ENCODE measurements at regions not wholly inside any gene's neighbourhood (a gene's known extent, or its start where the extent isn't known, plus 50 kb on each side); places are given as distances from the start of the nearest gene placed in this dataset.

GRCh38 chr12:114241973-114242434 is 163.9 kb downstream of the TBX5 start:
- Histone ChIP-seq H4K20me1 (ENCODE audit: insufficient read depth, low read length) (no peaks in the 10 kb centered on the region), H3K4me1 (ENCODE audit: low read length) (no peaks in the 10 kb centered on the region)

GRCh38 chr12:114240288-114240687 is 165.7 kb downstream of the TBX5 start:
- H3K36me3 ChIP-seq (replicated peaks; ENCODE audit: low read depth, low read length), result no peaks in the 10 kb centered on the region

More at GRCh38 chr12:114241973-114242434, 163.9 kb downstream of the TBX5 start:
- no peak for TF ChIP-seq CTCF (IDR thresholded peaks at IDR 0.05; ENCODE audit: low read depth, low read length)
- no peak for TF ChIP-seq EZH2phosphoT487 (IDR thresholded peaks at IDR 0.05; ENCODE audit: low read depth)
- no peak overlapping the region for H3K4me3 ChIP-seq (ENCODE audit: low read length)
- no peaks in the 10 kb centered on the region for H3K79me2 ChIP-seq (ENCODE audit: low read length)
- peaks cover 4% of the 10 kb centered on the region; the same call in 1 of the 2 replicates for H3K27me3 ChIP-seq (ENCODE audit: low read depth, low read length)
- H3K36me3 ChIP-seq (replicated peaks; ENCODE audit: low read depth, low read length), result no peaks in the 10 kb centered on the region
- H3K4me2 ChIP-seq (ENCODE audit: low read length), result no peak overlapping the region
- H2AFZ ChIP-seq (ENCODE audit: low read depth, low read length), result no peak overlapping the region
- H3K27ac ChIP-seq (ENCODE audit: low read length), result no peak overlapping the region
- no peak overlapping the region for H3K9ac ChIP-seq (ENCODE audit: low read length)
- H3K9me3 ChIP-seq (ENCODE audit: insufficient read depth, low read length), result no peaks in the 10 kb centered on the region

GRCh38 chr12:114238808-114239207 is 167.1 kb downstream of the TBX5 start:
- H3K4me3 ChIP-seq (ENCODE audit: low read length), result no peak overlapping the region
- H3K27ac ChIP-seq (ENCODE audit: low read length), result no peak overlapping the region
- no peak for TF ChIP-seq CTCF (IDR thresholded peaks at IDR 0.05; ENCODE audit: low read depth, low read length)
- no peak for TF ChIP-seq EZH2phosphoT487 (IDR thresholded peaks at IDR 0.05; ENCODE audit: low read depth)
- H4K20me1 ChIP-seq (ENCODE audit: insufficient read depth, low read length), result no peaks in the 10 kb centered on the region
- H3K4me1 ChIP-seq (ENCODE audit: low read length), result no peaks in the 10 kb centered on the region
- peaks cover 4% of the 10 kb centered on the region; the same call in 1 of the 2 replicates for H3K27me3 ChIP-seq (ENCODE audit: low read depth, low read length)
- H3K36me3 ChIP-seq (replicated peaks; ENCODE audit: low read depth, low read length), result no peaks in the 10 kb centered on the region
- H2AFZ ChIP-seq (ENCODE audit: low read depth, low read length), result no peak overlapping the region
- H3K9me3 ChIP-seq (ENCODE audit: insufficient read depth, low read length), result no peaks in the 10 kb centered on the region
- H3K4me2 ChIP-seq (ENCODE audit: low read length), result no peak overlapping the region
- no peak overlapping the region for H3K9ac ChIP-seq (ENCODE audit: low read length)
- H3K79me2 ChIP-seq (ENCODE audit: low read length), result no peaks in the 10 kb centered on the region

More at GRCh38 chr12:114240288-114240687, 165.7 kb downstream of the TBX5 start:
- no peak overlapping the region for H3K27ac ChIP-seq (ENCODE audit: low read length)
- no peak overlapping the region for H3K4me2 ChIP-seq (ENCODE audit: low read length)
- H3K9me3 ChIP-seq (ENCODE audit: insufficient read depth, low read length), result no peaks in the 10 kb centered on the region
- H3K27me3 ChIP-seq (ENCODE audit: low read depth, low read length), result peaks cover 4% of the 10 kb centered on the region; the same call in 1 of the 2 replicates
- H3K79me2 ChIP-seq (ENCODE audit: low read length), result no peaks in the 10 kb centered on the region
- no peaks in the 10 kb centered on the region for H3K4me1 ChIP-seq (ENCODE audit: low read length)
- no peak overlapping the region for H3K4me3 ChIP-seq (ENCODE audit: low read length)
- no peak overlapping the region for H2AFZ ChIP-seq (ENCODE audit: low read depth, low read length)
- H4K20me1 ChIP-seq (ENCODE audit: insufficient read depth, low read length), result no peaks in the 10 kb centered on the region
- no peak for TF ChIP-seq EZH2phosphoT487 (IDR thresholded peaks at IDR 0.05; ENCODE audit: low read depth)
- TF ChIP-seq CTCF (IDR thresholded peaks at IDR 0.05; ENCODE audit: low read depth, low read length), result no peak
- H3K9ac ChIP-seq (ENCODE audit: low read length), result no peak overlapping the region

- no peaks in the 10 kb centered on the region for H3K9me3 ChIP-seq (ENCODE audit: insufficient read depth, low read length)
- H4K20me1 ChIP-seq (ENCODE audit: insufficient read depth, low read length), result no peaks in the 10 kb centered on the region
- H3K27ac ChIP-seq (ENCODE audit: low read length), result no peak overlapping the region
- H3K9ac ChIP-seq (ENCODE audit: low read length), result no peak overlapping the region
- no peaks in the 10 kb centered on the region for H3K79me2 ChIP-seq (ENCODE audit: low read length)
- no peak overlapping the region for H2AFZ ChIP-seq (ENCODE audit: low read depth, low read length)
- H3K4me1 ChIP-seq (ENCODE audit: low read length), result no peaks in the 10 kb centered on the region
- H3K4me2 ChIP-seq (ENCODE audit: low read length), result no peak overlapping the region
- H3K4me3 ChIP-seq (ENCODE audit: low read length), result no peak overlapping the region
- H3K36me3 ChIP-seq (replicated peaks; ENCODE audit: low read depth, low read length), result no peaks in the 10 kb centered on the region
- no peak for TF ChIP-seq EZH2phosphoT487 (IDR thresholded peaks at IDR 0.05; ENCODE audit: low read depth)
- no peak for TF ChIP-seq CTCF (IDR thresholded peaks at IDR 0.05; ENCODE audit: low read depth, low read length)
- H3K27me3 ChIP-seq (ENCODE audit: low read depth, low read length), result peaks cover 4% of the 10 kb centered on the region; the same call in 1 of the 2 replicates
Measured at GRCh38 chr12:114237230-114237629, 168.7 kb downstream of the TBX5 start.

Measured in OCI-LY3 (cell line).